ENCODE measurements at regions not wholly inside any gene's neighbourhood (a gene's known extent, or its start where the extent isn't known, plus 50 kb on each side); places are given as distances from the start of the nearest gene placed in this dataset.
"Not testable (repeated sequence)": the region's sequence is repeated elsewhere in the genome, so short reads cannot be mapped to it uniquely, and the experiment has no call there.

GRCh38 chr6:76834399-76834798, 628.9 kb downstream of the HTR1B start:
- H3K36me3 ChIP-seq (ENCODE audit: insufficient read depth, low read depth, low read length): no peaks in the 10 kb centered on the region

GRCh38 chr6:76831299-76831698, 632.0 kb downstream of the HTR1B start:
- Histone ChIP-seq H3K4me3 (ENCODE audit: low read length) (no peak overlapping the region), H3K4me1 (ENCODE audit: insufficient read depth, low read length) (no peaks in the 10 kb centered on the region), H3K27me3 (ENCODE audit: insufficient read depth, low read length) (no peaks in the 10 kb centered on the region), H3K36me3 (ENCODE audit: insufficient read depth, low read depth, low read length) (no peaks in the 10 kb centered on the region), H3K9me3 (ENCODE audit: insufficient read depth, low read depth, low read length) (no peaks in the 10 kb centered on the region), H3K27ac (ENCODE audit: low read length) (no peak overlapping the region), H3K9ac (ENCODE audit: low read depth, low read length) (no peak overlapping the region)

More at GRCh38 chr6:76834399-76834798, 628.9 kb downstream of the HTR1B start:
- H3K27me3 ChIP-seq (ENCODE audit: insufficient read depth, low read length): no peaks in the 10 kb centered on the region
- H3K4me1 ChIP-seq (ENCODE audit: insufficient read depth, low read length): peaks cover 6% of the 10 kb centered on the region; the same call in 1 of the 2 replicates
- no peak overlapping the region for H3K9ac ChIP-seq (ENCODE audit: low read depth, low read length)
- H3K9me3 ChIP-seq (ENCODE audit: insufficient read depth, low read depth, low read length): no peaks in the 10 kb centered on the region
- H3K27ac ChIP-seq (ENCODE audit: low read length): no peak overlapping the region
- no peak overlapping the region for H3K4me3 ChIP-seq (ENCODE audit: low read length)

- H3K4me1 ChIP-seq (ENCODE audit: insufficient read depth, low read length); H3K4me3 ChIP-seq (ENCODE audit: low read length); H3K9ac ChIP-seq (ENCODE audit: low read depth, low read length); H3K36me3 ChIP-seq (ENCODE audit: insufficient read depth, low read depth, low read length); H3K27me3 ChIP-seq (ENCODE audit: insufficient read depth, low read length); H3K27ac ChIP-seq (ENCODE audit: low read length): not testable (repeated sequence)
- H3K9me3 ChIP-seq (ENCODE audit: insufficient read depth, low read depth, low read length): peaks cover 13% of the 10 kb centered on the region
Observed at GRCh38 chr6:76823578-76823977, 639.7 kb downstream of the HTR1B start.

GRCh38 chr6:76818451-76818850, 644.8 kb downstream of the HTR1B start:
- Histone ChIP-seq H3K9me3 (ENCODE audit: insufficient read depth, low read depth, low read length) (peaks cover 12% of the 10 kb centered on the region), H3K36me3 (ENCODE audit: insufficient read depth, low read depth, low read length) (no peaks in the 10 kb centered on the region), H3K4me1 (ENCODE audit: insufficient read depth, low read length) (no peaks in the 10 kb centered on the region), H3K4me3 (ENCODE audit: low read length) (no peak overlapping the region), H3K9ac (ENCODE audit: low read depth, low read length) (no peak overlapping the region), H3K27ac (ENCODE audit: low read length) (no peak overlapping the region), H3K27me3 (ENCODE audit: insufficient read depth, low read length) (no peaks in the 10 kb centered on the region)

GRCh38 chr6:76817429-76817828, 645.9 kb downstream of the HTR1B start:
- Histone ChIP-seq H3K9me3 (ENCODE audit: insufficient read depth, low read depth, low read length) (peaks cover 4% of the 10 kb centered on the region; the same call in 1 of the 2 replicates), H3K4me3 (ENCODE audit: low read length) (no peak overlapping the region), H3K27ac (ENCODE audit: low read length) (no peak overlapping the region), H3K4me1 (ENCODE audit: insufficient read depth, low read length) (no peaks in the 10 kb centered on the region), H3K36me3 (ENCODE audit: insufficient read depth, low read depth, low read length) (no peaks in the 10 kb centered on the region), H3K27me3 (ENCODE audit: insufficient read depth, low read length) (no peaks in the 10 kb centered on the region), H3K9ac (ENCODE audit: low read depth, low read length) (no peak overlapping the region)

GRCh38 chr6:76814496-76815458, 648.5 kb downstream of the HTR1B start:
- no peak overlapping the region for H3K4me3 ChIP-seq (ENCODE audit: low read length)
- H3K27ac ChIP-seq (ENCODE audit: low read length): no peak overlapping the region
- no peaks in the 10 kb centered on the region for H3K27me3 ChIP-seq (ENCODE audit: insufficient read depth, low read length)
- no peaks in the 10 kb centered on the region for H3K9me3 ChIP-seq (ENCODE audit: insufficient read depth, low read depth, low read length)
- no peak overlapping the region for H3K9ac ChIP-seq (ENCODE audit: low read depth, low read length)
- H3K4me1 ChIP-seq (ENCODE audit: insufficient read depth, low read length): no peaks in the 10 kb centered on the region
- no peaks in the 10 kb centered on the region for H3K36me3 ChIP-seq (ENCODE audit: insufficient read depth, low read depth, low read length)

- Histone ChIP-seq H3K4me1 (ENCODE audit: insufficient read depth, low read length) (no peaks in the 10 kb centered on the region), H3K9me3 (ENCODE audit: insufficient read depth, low read depth, low read length) (no peaks in the 10 kb centered on the region), H3K9ac (ENCODE audit: low read depth, low read length) (no peak overlapping the region), H3K27me3 (ENCODE audit: insufficient read depth, low read length) (no peaks in the 10 kb centered on the region), H3K27ac (ENCODE audit: low read length) (no peak overlapping the region), H3K36me3 (ENCODE audit: insufficient read depth, low read depth, low read length) (no peaks in the 10 kb centered on the region), H3K4me3 (ENCODE audit: low read length) (no peak overlapping the region)
Observed at GRCh38 chr6:76810286-76810685, 653.0 kb downstream of the HTR1B start.

GRCh38 chr6:76803038-76803580, 660.2 kb downstream of the HTR1B start:
- H3K27me3 ChIP-seq (ENCODE audit: insufficient read depth, low read length): no peaks in the 10 kb centered on the region

GRCh38 chr6:76792394-76792793, 670.9 kb downstream of the HTR1B start:
- Histone ChIP-seq H3K4me3 (ENCODE audit: low read length) (no peak overlapping the region), H3K4me1 (ENCODE audit: insufficient read depth, low read length) (no peaks in the 10 kb centered on the region), H3K27ac (ENCODE audit: low read length) (no peak overlapping the region), H3K27me3 (ENCODE audit: insufficient read depth, low read length) (no peaks in the 10 kb centered on the region), H3K9ac (ENCODE audit: low read depth, low read length) (no peak overlapping the region), H3K36me3 (ENCODE audit: insufficient read depth, low read depth, low read length) (no peaks in the 10 kb centered on the region), H3K9me3 (ENCODE audit: insufficient read depth, low read depth, low read length) (peaks cover 9% of the 10 kb centered on the region; the same call in 1 of the 2 replicates)

More at GRCh38 chr6:76803038-76803580, 660.2 kb downstream of the HTR1B start:
- H3K27ac ChIP-seq (ENCODE audit: low read length): no peak overlapping the region
- no peak overlapping the region for H3K4me3 ChIP-seq (ENCODE audit: low read length)
- no peaks in the 10 kb centered on the region for H3K4me1 ChIP-seq (ENCODE audit: insufficient read depth, low read length)
- H3K9me3 ChIP-seq (ENCODE audit: insufficient read depth, low read depth, low read length): no peaks in the 10 kb centered on the region; the same call in 1 of the 2 replicates
- H3K9ac ChIP-seq (ENCODE audit: low read depth, low read length): no peak overlapping the region
- H3K36me3 ChIP-seq (ENCODE audit: insufficient read depth, low read depth, low read length): no peaks in the 10 kb centered on the region

- Histone ChIP-seq H3K27me3 (ENCODE audit: insufficient read depth, low read length) (no peaks in the 10 kb centered on the region), H3K27ac (ENCODE audit: low read length) (no peak overlapping the region), H3K36me3 (ENCODE audit: insufficient read depth, low read depth, low read length) (no peaks in the 10 kb centered on the region), H3K4me1 (ENCODE audit: insufficient read depth, low read length) (no peaks in the 10 kb centered on the region), H3K9me3 (ENCODE audit: insufficient read depth, low read depth, low read length) (peaks cover 4% of the 10 kb centered on the region; the same call in 1 of the 2 replicates), H3K4me3 (ENCODE audit: low read length) (no peak overlapping the region), H3K9ac (ENCODE audit: low read depth, low read length) (no peak overlapping the region)
Observed at GRCh38 chr6:76790881-76791280, 672.4 kb downstream of the HTR1B start.

GRCh38 chr6:76790045-76790796, 673.1 kb downstream of the HTR1B start:
- no peak overlapping the region for H3K4me3 ChIP-seq (ENCODE audit: low read length)
- no peaks in the 10 kb centered on the region for H3K27me3 ChIP-seq (ENCODE audit: insufficient read depth, low read length)
- H3K9me3 ChIP-seq (ENCODE audit: insufficient read depth, low read depth, low read length): peaks cover 4% of the 10 kb centered on the region; the same call in 1 of the 2 replicates

More at GRCh38 chr6:76790045-76790796, 673.1 kb downstream of the HTR1B start:
- Histone ChIP-seq H3K9ac (ENCODE audit: low read depth, low read length) (no peak overlapping the region), H3K27ac (ENCODE audit: low read length) (no peak overlapping the region), H3K4me1 (ENCODE audit: insufficient read depth, low read length) (no peaks in the 10 kb centered on the region), H3K36me3 (ENCODE audit: insufficient read depth, low read depth, low read length) (no peaks in the 10 kb centered on the region)
